Peyer's patch (tissue), 4 donors: ENCODE measurements at regions not wholly inside any gene's neighbourhood (a gene's known extent, or its start where the extent isn't known, plus 50 kb on each side); places are given as distances from the start of the nearest gene placed in this dataset.

ENCODE experiments used
- CTCF ChIP-seq, 6 experiments: fragments of 450-650 bp in 4 of 6; fragments of 200-600 bp in 2 of 6; sonication (generic) in 1 of 6; IDR thresholded peaks; one replicate each; pipeline ENCODE4 v1.5.1; 2017 to 2019; ENCODE audit warnings: antibody characterized with exemption in 6 of 6, mild to moderate bottlenecking in 3 of 6, moderate library complexity in 1 of 6
- POLR2A ChIP-seq, 2 donors: fragments of 450-650 bp; IDR thresholded peaks; one replicate each; pipeline ENCODE4 v1.5.1; 2017; ENCODE audit warnings: antibody characterized with exemption in 2 of 2, mild to moderate bottlenecking in 2 of 2, moderate library complexity in 2 of 2

- TF ChIP-seq CTCF (IDR thresholded peaks at IDR 0.05) (no peak), POLR2A (IDR thresholded peaks at IDR 0.05) (no peak)
Measured at GRCh38 chr2:217671075-217671474, 331.7 kb downstream of the TNS1 start.
